ENCODE measurements at regions not wholly inside any gene's neighbourhood (a gene's known extent, or its start where the extent isn't known, plus 50 kb on each side); places are given as distances from the start of the nearest gene placed in this dataset.

DNA sequence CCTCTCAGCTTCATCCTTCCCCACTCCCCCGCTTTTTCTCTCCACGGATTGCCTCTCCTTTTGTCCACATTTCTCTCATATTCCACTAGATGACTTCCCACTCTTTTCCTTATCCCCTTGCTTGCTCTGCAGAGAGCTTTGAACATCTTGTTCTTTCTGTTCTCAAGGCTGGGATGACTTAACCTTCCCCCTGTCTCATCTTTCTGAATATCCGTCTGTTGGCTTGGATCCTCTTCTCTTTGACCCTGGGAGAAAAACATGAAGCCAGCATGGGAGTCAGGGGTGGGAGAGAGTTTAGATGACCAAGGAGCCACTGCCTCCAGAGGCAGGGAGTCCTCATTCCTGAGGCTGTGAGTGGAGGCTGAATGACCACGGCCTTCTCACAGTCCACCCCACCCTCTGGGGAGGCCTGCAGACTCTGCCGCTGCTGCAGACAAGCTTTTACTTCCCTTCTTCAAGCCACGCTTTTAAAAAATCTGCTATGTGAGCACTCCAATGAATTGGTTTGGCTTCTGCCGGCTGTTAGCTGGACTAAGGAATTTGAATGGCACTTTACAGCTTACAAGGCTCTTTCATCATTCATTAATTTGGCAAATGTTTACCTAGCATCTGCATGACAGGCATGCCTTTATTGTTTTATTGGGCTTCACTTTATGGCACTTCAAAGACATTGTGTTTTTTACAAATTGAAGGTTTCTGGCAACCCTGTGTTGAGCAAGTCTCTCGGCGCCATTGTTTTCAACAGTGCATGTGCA, 111.6 kb upstream of the SLC6A6 start:
- 62 to 73% (median 69%) methylated on average over 9 of the region's 9 CpGs for WGBS, 4 donors
- Histone ChIP-seq H3K27me3 (no peaks in the 10 kb centered on the region), H3K4me1 (replicated peaks in 1 of 2) (peaks cover 0 to 12% of the 10 kb centered on the region in 2 donors), H3K27ac (peak overlapping the region in 2 of 5 donors; percentile 21 to 76), H3K9me3 (replicated peaks in 1 of 3) (no peaks in the 10 kb centered on the region), H3K36me3 (replicated peaks in 1 of 2) (no peaks in the 10 kb centered on the region), H3K4me3 (no peak overlapping the region)
- intact Hi-C loops (cut with DNase I), result no loop called here
- TF ChIP-seq, protein P1, sequence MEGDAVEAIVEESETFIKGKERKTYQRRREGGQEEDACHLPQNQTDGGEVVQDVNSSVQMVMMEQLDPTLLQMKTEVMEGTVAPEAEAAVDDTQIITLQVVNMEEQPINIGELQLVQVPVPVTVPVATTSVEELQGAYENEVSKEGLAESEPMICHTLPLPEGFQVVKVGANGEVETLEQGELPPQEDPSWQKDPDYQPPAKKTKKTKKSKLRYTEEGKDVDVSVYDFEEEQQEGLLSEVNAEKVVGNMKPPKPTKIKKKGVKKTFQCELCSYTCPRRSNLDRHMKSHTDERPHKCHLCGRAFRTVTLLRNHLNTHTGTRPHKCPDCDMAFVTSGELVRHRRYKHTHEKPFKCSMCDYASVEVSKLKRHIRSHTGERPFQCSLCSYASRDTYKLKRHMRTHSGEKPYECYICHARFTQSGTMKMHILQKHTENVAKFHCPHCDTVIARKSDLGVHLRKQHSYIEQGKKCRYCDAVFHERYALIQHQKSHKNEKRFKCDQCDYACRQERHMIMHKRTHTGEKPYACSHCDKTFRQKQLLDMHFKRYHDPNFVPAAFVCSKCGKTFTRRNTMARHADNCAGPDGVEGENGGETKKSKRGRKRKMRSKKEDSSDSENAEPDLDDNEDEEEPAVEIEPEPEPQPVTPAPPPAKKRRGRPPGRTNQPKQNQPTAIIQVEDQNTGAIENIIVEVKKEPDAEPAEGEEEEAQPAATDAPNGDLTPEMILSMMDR (IDR thresholded peaks at IDR 0.05), result no peak
- no peak for TF ChIP-seq POLR2A (IDR thresholded peaks at IDR 0.05)
- no peak for DNase-seq

DNA sequence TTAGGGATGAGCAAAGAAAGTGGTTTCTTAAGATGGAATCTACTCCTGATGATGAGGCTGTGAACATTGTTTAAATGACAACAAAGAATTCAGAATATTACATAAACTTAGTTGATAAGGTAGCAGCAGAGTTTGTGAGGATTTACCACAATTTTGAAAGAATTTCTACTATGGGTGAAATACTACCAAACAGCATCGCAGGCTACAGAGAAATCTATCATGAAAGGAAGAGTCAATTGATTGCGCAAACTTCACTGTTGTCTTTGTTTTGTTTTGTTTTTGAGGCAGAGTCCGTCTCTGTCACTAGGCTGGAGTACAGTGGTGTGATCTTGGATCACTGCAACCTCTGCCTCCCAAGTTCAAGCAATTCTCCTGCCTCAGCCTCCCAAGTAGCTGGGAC, 107.4 kb upstream of the SLC6A6 start:
- no peak overlapping the region for H3K27ac ChIP-seq
- H3K36me3 ChIP-seq (replicated peaks in 1 of 2), result no peaks in the 10 kb centered on the region
- H3K9me3 ChIP-seq (replicated peaks in 1 of 3), result no peaks in the 10 kb centered on the region
- peaks cover 4 to 20% of the 10 kb centered on the region in 2 donors for H3K4me1 ChIP-seq (replicated peaks in 1 of 2)
- TF ChIP-seq POLR2A (IDR thresholded peaks at IDR 0.05), result no peak
- TF ChIP-seq, protein P1 (IDR thresholded peaks at IDR 0.05), result no peak
- no peak for DNase-seq
- 83 to 90% (median 86%) methylated on average over 3 of the region's 3 CpGs for WGBS, 4 donors
- no peak overlapping the region for H3K4me3 ChIP-seq
- intact Hi-C loops (cut with DNase I), result no loop called here
- H3K27me3 ChIP-seq, result no peaks in the 10 kb centered on the region

GRCh38 chr3:14295801-14296200, 106.6 kb upstream of the SLC6A6 start:
- no peak overlapping the region for H3K27ac ChIP-seq
- H3K4me3 ChIP-seq, result no peak overlapping the region
- H3K36me3 ChIP-seq (replicated peaks in 1 of 2), result no peaks in the 10 kb centered on the region
- no peak for TF ChIP-seq POLR2A (IDR thresholded peaks at IDR 0.05)
- TF ChIP-seq, protein P1 (IDR thresholded peaks at IDR 0.05), result no peak
- DNase-seq, result no peak
- H3K4me1 ChIP-seq (replicated peaks in 1 of 2), result peaks cover 4 to 13% of the 10 kb centered on the region in 2 donors
- H3K9me3 ChIP-seq (replicated peaks in 1 of 3), result no peaks in the 10 kb centered on the region
- no peaks in the 10 kb centered on the region for H3K27me3 ChIP-seq
- intact Hi-C loops (cut with DNase I), result no loop called here
- WGBS, 4 donors, result 88 to 98% (median 91%) methylated on average over 5 of the region's 5 CpGs

GRCh38 chr3:14297305-14297704, 105.1 kb upstream of the SLC6A6 start:
- DNase-seq, result no peak
- Histone ChIP-seq H3K36me3 (replicated peaks in 1 of 2) (no peaks in the 10 kb centered on the region), H3K27ac (no peak overlapping the region), H3K27me3 (no peaks in the 10 kb centered on the region), H3K9me3 (replicated peaks in 1 of 3) (no peaks in the 10 kb centered on the region), H3K4me1 (replicated peaks in 1 of 2) (peaks cover 4 to 13% of the 10 kb centered on the region in 2 donors), H3K4me3 (no peak overlapping the region)
- TF ChIP-seq POLR2A (IDR thresholded peaks at IDR 0.05), result no peak
- TF ChIP-seq, protein P1 (IDR thresholded peaks at IDR 0.05), result no peak
- intact Hi-C loops (cut with DNase I), result no loop called here
- WGBS, 4 donors, result 63 to 86% (median 68%) methylated on average over 6 to 8 of the region's 8 CpGs
